ENCODE measurements at regions not wholly inside any gene's neighbourhood (a gene's known extent, or its start where the extent isn't known, plus 50 kb on each side); places are given as distances from the start of the nearest gene placed in this dataset.

- Histone ChIP-seq H3K36me3 (no peaks in the 10 kb centered on the region), H3K27ac (no peak overlapping the region), H3K4me3 (no peak overlapping the region), H3K4me1 (no peaks in the 10 kb centered on the region), H3K27me3 (no peaks in the 10 kb centered on the region), H3K9me3 (no peaks in the 10 kb centered on the region)
- no peak for DNase-seq
- TF ChIP-seq CTCF (IDR thresholded peaks at IDR 0.05) (no peak), POLR2A (IDR thresholded peaks at IDR 0.05) (no peak)
- no peak for ATAC-seq
- intact Hi-C loops (cut with DNase I) = no loop called here
Observed at GRCh38 chr12:61414470-61414869, 845.7 kb upstream of the USP15 start.

DNA sequence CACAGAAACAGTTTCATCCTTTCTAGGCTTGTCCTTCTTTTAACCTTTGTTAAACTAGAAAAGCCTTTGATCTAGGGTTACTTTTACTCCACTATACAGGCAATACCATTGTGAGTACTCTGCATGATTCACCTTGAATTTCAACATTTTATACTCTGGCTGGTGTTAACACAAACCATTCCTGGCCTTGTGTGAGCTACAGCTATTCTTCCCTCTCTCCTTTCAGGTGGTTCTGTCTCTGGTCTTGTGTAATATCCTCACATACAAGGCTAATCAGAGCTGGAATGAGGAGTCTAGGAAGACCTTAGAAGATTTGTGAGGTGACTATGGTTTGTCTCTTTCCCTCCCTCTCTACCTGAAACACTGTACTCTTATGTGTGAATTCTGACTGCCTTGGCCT lies 837.4 kb upstream of the USP15 start:
- TF ChIP-seq CTCF (IDR thresholded peaks at IDR 0.05) (no peak), POLR2A (IDR thresholded peaks at IDR 0.05) (no peak)
- Histone ChIP-seq H3K9me3 (no peaks in the 10 kb centered on the region), H3K27ac (no peak overlapping the region), H3K4me1 (no peaks in the 10 kb centered on the region), H3K27me3 (no peaks in the 10 kb centered on the region), H3K36me3 (no peaks in the 10 kb centered on the region), H3K4me3 (no peak overlapping the region)
- DNase-seq (no peak), ATAC-seq (no peak)
- intact Hi-C loops (cut with DNase I) = no loop called here

DNA sequence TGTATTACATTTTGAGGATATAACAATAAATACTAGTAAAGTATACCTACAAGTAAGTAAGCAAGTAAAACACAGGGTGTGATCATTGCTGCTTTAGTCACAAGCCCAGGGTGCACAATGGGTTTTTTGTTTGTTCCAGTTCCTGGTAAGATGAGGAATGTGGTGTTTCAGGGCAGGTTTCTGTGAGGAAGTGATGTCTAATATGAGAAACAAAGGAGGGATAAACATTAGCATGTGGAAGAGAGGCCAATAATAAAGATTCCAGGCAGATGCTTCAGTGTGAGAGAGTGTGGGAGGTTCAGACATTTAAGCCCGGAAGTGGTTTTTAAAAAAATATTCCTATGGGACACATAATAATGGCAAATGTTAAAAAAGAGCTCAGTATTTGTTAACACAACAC lies 808.1 kb upstream of the USP15 start:
- Histone ChIP-seq H3K27ac (no peak overlapping the region), H3K36me3 (no peaks in the 10 kb centered on the region), H3K4me1 (no peaks in the 10 kb centered on the region), H3K27me3 (no peaks in the 10 kb centered on the region), H3K9me3 (no peaks in the 10 kb centered on the region), H3K4me3 (no peak overlapping the region)
- intact Hi-C loops (cut with DNase I) = no loop called here
- no peak for ATAC-seq
- TF ChIP-seq CTCF (IDR thresholded peaks at IDR 0.05) = no peak
- TF ChIP-seq POLR2A (IDR thresholded peaks at IDR 0.05) = no peak
- DNase-seq = no peak
- 50% methylated on average over 1 of the region's 1 CpG for WGBS (ENCODE audit: insufficient coverage, low coverage, low lambda C conversion rate, missing lambda C conversion rate)

- Histone ChIP-seq H3K9me3 (no peaks in the 10 kb centered on the region), H3K27ac (no peak overlapping the region), H3K4me3 (no peak overlapping the region), H3K27me3 (no peaks in the 10 kb centered on the region), H3K36me3 (no peaks in the 10 kb centered on the region), H3K4me1 (no peaks in the 10 kb centered on the region)
- intact Hi-C loops (cut with DNase I) = no loop called here
- ATAC-seq (no peak), DNase-seq (no peak)
- no peak for TF ChIP-seq CTCF (IDR thresholded peaks at IDR 0.05)
Observed at GRCh38 chr12:61487728-61488127, 772.5 kb upstream of the USP15 start.

DNA sequence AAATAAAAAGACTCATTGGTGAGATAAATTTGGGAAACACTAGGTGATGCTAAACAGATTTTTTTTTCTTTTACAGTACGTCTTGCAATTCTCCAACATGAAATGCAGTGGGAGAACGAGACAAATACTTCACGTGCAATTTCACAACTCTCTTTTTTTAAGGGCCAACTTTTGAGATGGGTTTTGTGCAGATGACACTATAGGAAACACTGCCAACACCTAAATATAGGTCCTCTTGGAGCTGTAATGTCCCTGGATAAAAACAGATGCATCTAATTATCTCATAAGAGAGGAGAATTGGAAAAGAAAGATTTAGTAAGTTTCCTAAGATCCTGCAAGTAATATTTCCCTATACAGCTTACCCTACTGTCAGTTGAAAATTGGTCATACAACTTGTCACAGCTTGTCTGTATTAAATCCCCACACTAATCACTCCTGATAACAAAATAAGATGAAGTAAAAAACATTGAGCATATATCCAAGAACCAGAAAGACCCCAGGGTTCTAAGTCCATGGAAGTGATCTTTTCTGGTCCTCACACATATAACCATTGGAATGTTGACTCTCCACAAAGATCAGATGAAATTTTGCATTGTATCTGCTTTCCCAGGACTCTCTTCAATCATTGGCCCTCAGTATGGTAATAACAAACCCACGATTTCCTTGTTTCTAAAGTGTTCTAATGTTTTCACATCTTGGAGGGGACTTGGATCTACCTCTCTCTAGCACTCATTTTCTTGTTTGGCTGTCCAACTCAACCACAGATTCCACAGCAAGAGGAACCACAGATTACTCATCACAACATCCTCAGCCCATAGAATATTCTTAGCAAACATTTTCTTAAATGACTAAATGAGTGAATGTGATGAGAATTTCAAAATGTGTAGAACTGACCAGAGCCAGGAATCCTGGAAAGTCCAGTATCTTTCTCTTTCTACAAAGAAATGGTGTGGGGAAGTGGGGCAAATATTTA lies 769.4 kb upstream of the USP15 start:
- no peak for ATAC-seq
- H3K27ac ChIP-seq = no peak overlapping the region

More for the DNA sequence above, 769.4 kb upstream of the USP15 start:
- TF ChIP-seq POLR2A (IDR thresholded peaks at IDR 0.05) (no peak), CTCF (IDR thresholded peaks at IDR 0.05) (no peak)
- Histone ChIP-seq H3K9me3 (no peaks in the 10 kb centered on the region), H3K27me3 (no peaks in the 10 kb centered on the region), H3K4me1 (no peaks in the 10 kb centered on the region), H3K4me3 (no peak overlapping the region), H3K36me3 (no peaks in the 10 kb centered on the region)
- intact Hi-C loops (cut with DNase I) = no loop called here
- no peak for DNase-seq
- 34% methylated on average over 4 of the region's 4 CpGs for WGBS (ENCODE audit: insufficient coverage, low coverage, low lambda C conversion rate, missing lambda C conversion rate)

All from right lobe of liver (tissue), 6 donors.